Muscle of leg (tissue), 3 donors: ENCODE measurements at regions not wholly inside any gene's neighbourhood (a gene's known extent, or its start where the extent isn't known, plus 50 kb on each side); places are given as distances from the start of the nearest gene placed in this dataset.
"Not testable (repeated sequence)": the region's sequence is repeated elsewhere in the genome, so short reads cannot be mapped to it uniquely, and the experiment has no call there.

Source experiments
- DNase-seq: peaks from one replicate; pipeline ENCODE4 v3.0.0; 2013
- H3K27ac ChIP-seq: one replicate; pipeline ENCODE4 v1.5.1; 2013; ENCODE audit warnings: mild to moderate bottlenecking, low read length, control low read depth
- H3K27me3 ChIP-seq: one replicate; pipeline ENCODE4 v1.6.1; 2013; ENCODE audit warnings: low read length; ENCODE audit not compliant: control insufficient read depth, insufficient read depth
- H3K36me3 ChIP-seq: one replicate; pipeline ENCODE4 v1.6.1; 2013; ENCODE audit warnings: low read length; ENCODE audit not compliant: control insufficient read depth, insufficient read depth
- H3K4me1 ChIP-seq: one replicate; pipeline ENCODE4 v1.6.1; 2013; ENCODE audit warnings: low read length; ENCODE audit not compliant: control insufficient read depth, insufficient read depth
- H3K4me3 ChIP-seq: one replicate; pipeline ENCODE4 v1.5.1; 2013; ENCODE audit warnings: low read length, control low read depth
- H3K9me3 ChIP-seq: replicated peaks from 2 replicates; pipeline ENCODE4 v1.6.1; 2013; ENCODE audit warnings: low read depth, low read length; ENCODE audit not compliant: control insufficient read depth
- WGBS: methylation state at CpG from one replicate; pipeline ENCODE4 v1.1.5; 2013; ENCODE audit warnings: missing lambda C conversion rate; ENCODE audit not compliant: insufficient coverage; 5-methylcytosine and 5-hydroxymethylcytosine counted together

GRCh38 chr18:66316701-66317100, 287.2 kb downstream of the CDH19 start:
- H3K36me3 ChIP-seq, result no peaks in the 10 kb centered on the region
- H3K9me3 ChIP-seq, result no peaks in the 10 kb centered on the region
- H3K4me1 ChIP-seq, result no peaks in the 10 kb centered on the region
- H3K27ac ChIP-seq, result no peak overlapping the region
- no peak for DNase-seq
- H3K27me3 ChIP-seq, result no peaks in the 10 kb centered on the region
- H3K4me3 ChIP-seq, result no peak overlapping the region
- WGBS, result 49% methylated on average over 4 of the region's 4 CpGs

- DNase-seq, result no peak
- Histone ChIP-seq H3K9me3 (no peaks in the 10 kb centered on the region), H3K4me1 (no peaks in the 10 kb centered on the region), H3K4me3 (no peak overlapping the region), H3K36me3 (no peaks in the 10 kb centered on the region), H3K27ac (no peak overlapping the region), H3K27me3 (no peaks in the 10 kb centered on the region)
- 100% methylated on average over 2 of the region's 5 CpGs for WGBS
Observed at GRCh38 chr18:66300141-66300540, 303.7 kb downstream of the CDH19 start.

GRCh38 chr18:66280470-66280869, 323.4 kb downstream of the CDH19 start:
- no peaks in the 10 kb centered on the region for H3K36me3 ChIP-seq
- H3K27ac ChIP-seq, result no peak overlapping the region
- H3K4me1 ChIP-seq, result no peaks in the 10 kb centered on the region
- no peaks in the 10 kb centered on the region for H3K9me3 ChIP-seq
- 100% methylated on average over 1 of the region's 2 CpGs for WGBS
- peak; percentile 0 for DNase-seq
- H3K4me3 ChIP-seq, result no peak overlapping the region
- H3K27me3 ChIP-seq, result no peaks in the 10 kb centered on the region

DNA sequence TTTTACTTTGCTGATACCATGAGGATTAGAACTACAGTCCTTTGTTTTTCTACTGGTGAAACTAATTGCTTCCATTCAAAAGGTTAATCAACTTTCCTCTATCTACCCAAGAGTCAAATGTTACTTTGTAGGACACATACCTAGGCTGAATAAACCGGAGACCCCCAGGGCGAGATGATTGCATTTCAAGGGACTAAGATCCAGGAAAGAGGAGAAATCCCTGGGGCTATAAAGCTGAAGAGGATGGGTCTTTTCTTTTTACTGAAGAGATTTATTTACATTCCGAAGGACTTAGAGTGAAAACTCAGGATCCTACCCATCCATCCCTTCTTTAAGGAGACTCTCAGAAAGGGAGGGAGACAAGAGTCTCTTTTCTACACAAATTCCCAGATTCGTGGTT, 331.9 kb downstream of the CDH19 start:
- H3K36me3 ChIP-seq, result no peaks in the 10 kb centered on the region
- H3K9me3 ChIP-seq, result peaks cover 6% of the 10 kb centered on the region
- no peak overlapping the region for H3K27ac ChIP-seq
- WGBS, result no CpG with 5 or more reads among the region's 4 CpGs
- no peak for DNase-seq
- H3K4me1 ChIP-seq, result no peaks in the 10 kb centered on the region
- H3K27me3 ChIP-seq, result no peaks in the 10 kb centered on the region
- H3K4me3 ChIP-seq, result no peak overlapping the region

DNA sequence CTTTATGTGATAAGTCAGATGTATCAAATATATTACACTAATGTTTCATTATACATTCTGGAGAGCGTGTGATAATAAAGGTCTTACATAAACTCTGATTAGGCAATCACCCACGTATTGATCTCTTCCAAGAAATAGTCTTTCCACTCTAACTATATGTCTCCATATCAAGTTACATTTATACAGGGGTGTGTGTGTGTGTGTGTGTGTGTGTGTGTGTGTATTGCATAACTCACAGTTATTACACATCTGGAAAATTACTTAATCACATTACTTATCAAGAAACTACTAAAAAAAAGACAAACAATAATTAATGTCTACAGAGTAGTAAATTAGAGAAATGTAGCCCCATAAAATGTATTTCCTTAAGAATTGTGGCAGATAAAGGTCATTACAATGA, 339.8 kb downstream of the CDH19 start:
- H3K27ac ChIP-seq, result no peak overlapping the region
- no peak for DNase-seq
- H3K4me3 ChIP-seq, result no peak overlapping the region
- no CpG with 5 or more reads among the region's 2 CpGs for WGBS
- no peaks in the 10 kb centered on the region for H3K36me3 ChIP-seq
- no peaks in the 10 kb centered on the region for H3K27me3 ChIP-seq
- no peaks in the 10 kb centered on the region for H3K4me1 ChIP-seq
- H3K9me3 ChIP-seq, result peaks cover 6% of the 10 kb centered on the region

DNA sequence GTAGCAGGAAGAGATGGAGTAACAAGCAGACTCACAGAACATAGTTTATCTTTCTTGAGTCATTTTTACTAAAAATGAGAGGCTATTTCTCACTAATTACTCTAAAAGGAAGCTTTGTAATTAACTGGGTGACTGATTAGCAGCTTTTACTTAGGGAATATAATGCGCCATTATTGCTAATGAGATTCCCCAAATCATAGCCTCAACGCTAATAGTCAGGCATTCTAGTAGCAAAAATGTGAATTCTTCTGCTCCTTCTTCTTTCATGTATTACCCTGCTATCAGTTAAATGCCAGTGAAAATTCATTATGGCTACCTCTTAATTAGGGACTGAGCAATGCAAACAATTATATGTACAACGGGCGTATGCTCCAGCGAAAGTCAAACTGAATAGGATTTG, 349.8 kb downstream of the CDH19 start:
- no CpG with 5 or more reads among the region's 5 CpGs for WGBS
- no peaks in the 10 kb centered on the region for H3K4me1 ChIP-seq
- H3K27me3 ChIP-seq, result no peaks in the 10 kb centered on the region
- H3K36me3 ChIP-seq, result no peaks in the 10 kb centered on the region
- no peak for DNase-seq
- no peaks in the 10 kb centered on the region for H3K9me3 ChIP-seq
- no peak overlapping the region for H3K4me3 ChIP-seq
- H3K27ac ChIP-seq, result no peak overlapping the region

DNA sequence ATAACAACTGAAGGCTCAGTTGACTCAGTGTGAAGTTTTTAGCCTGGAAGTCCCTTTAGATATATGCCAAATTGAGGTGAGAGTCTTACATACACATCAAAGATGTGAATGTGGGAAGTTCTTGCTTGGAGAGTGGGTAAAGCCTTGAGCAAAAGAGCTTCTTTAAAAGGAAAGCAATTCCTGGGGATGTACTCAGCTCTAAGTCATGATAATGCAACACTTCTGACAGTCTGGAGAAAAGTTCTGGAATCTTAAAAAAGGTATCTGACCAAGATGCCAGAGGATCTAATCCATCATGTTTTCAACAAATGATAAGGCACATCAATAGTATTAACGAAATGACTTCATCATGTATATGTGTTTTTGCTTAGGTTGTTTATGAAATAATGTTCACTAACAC, 351.2 kb downstream of the CDH19 start:
- H3K9me3 ChIP-seq, result no peaks in the 10 kb centered on the region
- DNase-seq, result no peak
- no peaks in the 10 kb centered on the region for H3K4me1 ChIP-seq
- no peak overlapping the region for H3K27ac ChIP-seq
- H3K36me3 ChIP-seq, result no peaks in the 10 kb centered on the region
- no CpG with 5 or more reads among the region's 1 CpG for WGBS
- H3K4me3 ChIP-seq, result no peak overlapping the region
- H3K27me3 ChIP-seq, result no peaks in the 10 kb centered on the region

DNA sequence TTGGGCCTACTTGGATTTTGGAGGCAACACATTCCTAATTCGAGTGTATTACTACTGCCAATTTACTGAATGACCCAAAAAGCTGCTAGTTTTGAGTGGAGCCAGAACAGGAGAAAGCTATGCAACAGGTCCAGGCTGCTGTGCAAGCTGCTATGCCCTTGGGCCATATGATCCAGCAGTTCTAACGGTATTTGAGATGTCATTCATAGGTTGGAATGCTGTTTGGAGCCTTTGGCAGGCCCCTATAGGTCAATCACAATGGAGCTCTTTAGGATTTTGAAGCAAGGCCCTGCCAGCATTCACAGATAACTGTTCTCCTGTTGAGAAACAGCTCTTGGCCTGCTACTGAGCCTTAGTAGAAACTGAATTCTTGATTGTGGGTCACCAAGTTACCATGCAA, 368.7 kb downstream of the CDH19 start:
- H3K36me3 ChIP-seq, result no peaks in the 10 kb centered on the region
- no peak overlapping the region for H3K27ac ChIP-seq
- H3K27me3 ChIP-seq, result no peaks in the 10 kb centered on the region
- no peak for DNase-seq
- H3K9me3 ChIP-seq, result no peaks in the 10 kb centered on the region
- H3K4me1 ChIP-seq, result no peaks in the 10 kb centered on the region
- no peak overlapping the region for H3K4me3 ChIP-seq
- WGBS, result 90% methylated on average over 2 of the region's 2 CpGs

DNA sequence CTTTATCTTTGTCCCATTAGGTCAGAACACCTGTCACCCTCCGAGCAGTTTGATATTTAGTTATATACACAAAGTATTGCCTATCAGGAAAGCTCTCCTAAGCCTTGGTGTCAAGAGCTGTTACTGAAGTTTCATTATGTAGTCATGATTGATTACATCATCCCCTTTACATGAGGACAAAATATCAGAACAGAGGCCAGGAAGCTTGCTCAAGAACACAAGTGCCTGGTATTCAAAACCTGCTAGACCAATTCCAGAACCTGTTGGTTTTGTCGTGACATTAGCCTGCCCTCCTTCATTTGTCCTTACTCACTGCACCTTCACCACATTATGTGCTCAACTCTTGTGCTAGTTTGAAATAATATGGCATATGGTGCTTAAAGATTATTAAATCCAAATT, 377.1 kb downstream of the CDH19 start:
- no peaks in the 10 kb centered on the region for H3K4me1 ChIP-seq
- no peak overlapping the region for H3K27ac ChIP-seq
- no CpG with 5 or more reads among the region's 2 CpGs for WGBS
- no peaks in the 10 kb centered on the region for H3K27me3 ChIP-seq
- H3K36me3 ChIP-seq, result no peaks in the 10 kb centered on the region
- no peak for DNase-seq
- H3K9me3 ChIP-seq, result no peaks in the 10 kb centered on the region
- no peak overlapping the region for H3K4me3 ChIP-seq

DNA sequence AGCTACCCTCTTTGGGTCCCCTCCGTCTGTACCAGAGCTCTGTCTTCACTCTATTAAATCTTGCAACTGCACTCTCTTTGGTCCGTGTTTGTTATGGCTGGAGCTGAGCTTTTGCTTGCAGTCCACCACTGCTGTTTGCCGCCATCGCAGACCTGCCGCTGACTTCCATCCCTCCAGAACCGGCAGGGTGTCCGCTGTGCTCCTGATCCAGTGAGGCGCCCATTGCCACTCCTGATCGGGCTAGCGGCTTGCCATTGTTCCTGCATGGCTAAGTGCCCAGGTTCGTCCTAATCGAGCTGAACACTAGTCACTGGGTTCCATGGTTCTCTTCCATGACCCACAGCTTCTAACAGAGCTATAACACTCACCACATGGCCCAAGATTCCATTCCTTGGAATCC, 380.6 kb downstream of the CDH19 start:
- H3K4me3 ChIP-seq, H3K27me3 ChIP-seq, H3K27ac ChIP-seq, H3K4me1 ChIP-seq, DNase-seq, H3K9me3 ChIP-seq, H3K36me3 ChIP-seq: not testable (repeated sequence)
- 90% methylated on average over 12 of the region's 12 CpGs for WGBS

DNA sequence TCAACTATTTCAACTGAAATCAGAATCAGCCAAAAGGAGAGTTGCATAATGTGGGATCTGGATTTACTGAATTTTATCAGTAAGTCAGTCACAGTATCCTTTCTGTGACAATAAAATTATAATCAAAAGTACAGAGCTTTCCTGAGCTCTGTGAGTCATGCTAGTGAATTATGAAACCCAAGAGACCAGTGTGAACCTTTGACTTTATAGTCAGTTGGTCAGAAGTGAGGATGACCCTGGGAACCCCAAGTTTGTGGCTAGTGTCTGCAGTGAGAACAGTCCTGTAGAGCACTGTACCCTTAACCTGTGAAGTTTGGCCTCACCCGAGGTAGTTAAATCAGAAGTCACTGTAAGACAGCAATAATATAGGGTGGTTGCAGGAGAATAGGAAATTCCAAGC, 381.7 kb downstream of the CDH19 start:
- Histone ChIP-seq H3K4me3 (no peak overlapping the region), H3K27me3 (no peaks in the 10 kb centered on the region), H3K27ac (no peak overlapping the region), H3K4me1 (no peaks in the 10 kb centered on the region), H3K9me3 (no peaks in the 10 kb centered on the region), H3K36me3 (no peaks in the 10 kb centered on the region)
- DNase-seq, result no peak
- WGBS, result 89% methylated on average over 1 of the region's 1 CpG
